Natural killer cell (primary cell): ENCODE measurements at regions not wholly inside any gene's neighbourhood (a gene's known extent, or its start where the extent isn't known, plus 50 kb on each side); places are given as distances from the start of the nearest gene placed in this dataset.
A peak's percentile ranks its signal among the peaks of the same experiment; 100 is the strongest.

ENCODE experiments used
- ATAC-seq, 3 donors: fragments of 150-1000 bp in 2 of 3; fragments of 200-7000 bp in 1 of 3; cut with Tn5 transposase; 1 replicate in 1 of 3; 2 replicates in 2 of 3; pipeline ENCODE4 v1.10.0; 2021; ENCODE audit warnings: mild to moderate bottlenecking in 2 of 3, moderate library complexity in 2 of 3
- DNase-seq, 2 donors: peaks; one replicate each; pipeline versions ENCODE4 v3.0.0 to v3.0.0-alpha.2; 2013 to 2021; ENCODE audit warnings: mixed read lengths in 1 of 2
- H3K27ac ChIP-seq: one replicate; pipeline ENCODE4 v1.5.1; 2013; ENCODE audit warnings: mild to moderate bottlenecking, low read length
- H3K27me3 ChIP-seq: one replicate; pipeline ENCODE4 v1.6.1; 2013; ENCODE audit warnings: low read length; ENCODE audit not compliant: control insufficient read depth, insufficient read depth
- H3K36me3 ChIP-seq: one replicate; pipeline ENCODE4 v1.6.1; 2013; ENCODE audit warnings: low read length; ENCODE audit not compliant: control insufficient read depth, insufficient read depth
- H3K4me1 ChIP-seq: one replicate; pipeline ENCODE4 v1.6.1; 2013; ENCODE audit warnings: low read length; ENCODE audit not compliant: control insufficient read depth, insufficient read depth
- H3K4me3 ChIP-seq: one replicate; pipeline ENCODE4 v1.5.1; 2013; ENCODE audit warnings: low read length
- H3K9me3 ChIP-seq: one replicate; pipeline ENCODE4 v1.6.1; 2013; ENCODE audit warnings: low read length; ENCODE audit not compliant: control insufficient read depth, insufficient read depth
- H3K27ac Mint-ChIP-seq, 2 donors: one replicate each; pipeline ENCODE4 v1.8.0; 2022; ENCODE audit warnings: mild to moderate bottlenecking in 2 of 2, mixed read lengths in 2 of 2, moderate library complexity in 1 of 2
- H3K27me3 Mint-ChIP-seq, 2 donors: one replicate each; pipeline ENCODE4 v1.8.0; 2022; ENCODE audit warnings: low read depth in 2 of 2, mixed read lengths in 2 of 2
- H3K36me3 Mint-ChIP-seq: one replicate; pipeline ENCODE4 v1.8.0; 2022; ENCODE audit warnings: mixed read lengths
- H3K4me1 Mint-ChIP-seq, 2 donors: one replicate each; pipeline ENCODE4 v1.8.0; 2022; ENCODE audit warnings: mixed read lengths in 2 of 2
- H3K4me3 Mint-ChIP-seq: one replicate; pipeline ENCODE4 v1.8.0; 2022; ENCODE audit warnings: mild to moderate bottlenecking, moderate library complexity, mixed read lengths
- H3K9me3 Mint-ChIP-seq, 2 donors: one replicate each; pipeline ENCODE4 v1.8.0; 2022; ENCODE audit warnings: mixed read lengths in 2 of 2
- CTCF ChIP-seq: fragments of 200-600 bp; IDR thresholded peaks from one replicate; pipeline ENCODE4 v1.8.0; 2022; ENCODE audit warnings: antibody characterized with exemption
- WGBS: methylation state at CpG from one replicate; pipeline ENCODE4 v1.1.7; 2013; ENCODE audit warnings: missing lambda C conversion rate; ENCODE audit not compliant: insufficient coverage; 5-methylcytosine and 5-hydroxymethylcytosine counted together
- intact Hi-C: fragments of 100-400 bp; cut with micrococcal nuclease; formaldehyde crosslinking; loops from one replicate; pipeline ENCODE4 v1.14.2; 2022

DNA sequence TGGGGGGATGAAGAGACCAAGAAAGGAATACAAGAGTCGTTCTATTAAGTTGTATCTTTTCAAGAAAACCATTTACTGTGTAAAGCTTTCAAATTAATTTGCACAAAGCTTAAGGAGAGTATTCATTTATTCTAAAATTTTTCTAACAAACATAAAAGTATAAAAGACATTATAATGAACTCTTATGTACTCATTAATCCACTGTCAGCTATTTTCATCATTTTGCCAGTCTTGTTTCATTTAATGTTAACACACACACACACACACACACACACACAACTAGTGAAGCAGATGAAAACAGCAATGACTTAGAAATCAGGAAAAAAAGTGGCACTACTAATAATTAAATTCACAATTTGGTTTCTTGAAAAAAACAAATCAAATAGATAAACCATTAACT is 176.7 kb downstream of the TLE1 start:
- ATAC-seq (no peak), DNase-seq (no peak)
- Mint-ChIP-seq H3K27ac (no peak overlapping the region), H3K9me3 (no peaks in the 10 kb centered on the region), H3K4me3 (no peak overlapping the region), H3K27me3 (peaks cover 16 to 27% of the 10 kb centered on the region in 2 donors), H3K36me3 (no peaks in the 10 kb centered on the region), H3K4me1 (peaks cover 8% of the 10 kb centered on the region in 2 donors)
- intact Hi-C loops: no loop called here
- no peak overlapping the region for H3K27ac ChIP-seq
- no peaks in the 10 kb centered on the region for H3K36me3 ChIP-seq
- WGBS: no CpG with 5 or more reads among the region's 1 CpG
- H3K4me3 ChIP-seq: no peak overlapping the region
- no peaks in the 10 kb centered on the region for H3K27me3 ChIP-seq
- H3K9me3 ChIP-seq: no peaks in the 10 kb centered on the region
- no peak for TF ChIP-seq CTCF
- H3K4me1 ChIP-seq: peaks cover 9% of the 10 kb centered on the region

GRCh38 chr9:81508476-81508875 is 180.9 kb downstream of the TLE1 start:
- Mint-ChIP-seq H3K4me1 (peaks cover 8% of the 10 kb centered on the region in 2 donors), H3K9me3 (no peaks in the 10 kb centered on the region), H3K36me3 (no peaks in the 10 kb centered on the region), H3K27ac (no peak overlapping the region), H3K27me3 (peaks cover 11 to 25% of the 10 kb centered on the region in 2 donors), H3K4me3 (peak overlapping the region; percentile 25)
- Histone ChIP-seq H3K9me3 (no peaks in the 10 kb centered on the region), H3K4me1 (peaks cover 9% of the 10 kb centered on the region), H3K27ac (no peak overlapping the region), H3K27me3 (no peaks in the 10 kb centered on the region), H3K4me3 (no peak overlapping the region), H3K36me3 (no peaks in the 10 kb centered on the region)
- 22% methylated on average over 11 of the region's 12 CpGs for WGBS
- TF ChIP-seq CTCF: no peak
- no peak for ATAC-seq
- intact Hi-C loops: no loop called here
- DNase-seq: no peak

- 95% methylated on average over 32 of the region's 32 CpGs for WGBS
- Mint-ChIP-seq H3K4me1 (peaks cover 8% of the 10 kb centered on the region in 2 donors), H3K36me3 (no peaks in the 10 kb centered on the region), H3K27ac (no peak overlapping the region), H3K27me3 (peaks cover 11 to 25% of the 10 kb centered on the region in 2 donors), H3K4me3 (no peak overlapping the region), H3K9me3 (no peaks in the 10 kb centered on the region)
- DNase-seq (no peak), ATAC-seq (no peak)
- Histone ChIP-seq H3K27me3 (no peaks in the 10 kb centered on the region), H3K27ac (no peak overlapping the region), H3K9me3 (no peaks in the 10 kb centered on the region), H3K4me3 (no peak overlapping the region), H3K4me1 (peaks cover 9% of the 10 kb centered on the region), H3K36me3 (no peaks in the 10 kb centered on the region)
- no peak for TF ChIP-seq CTCF
- intact Hi-C loops: no loop called here
Observed at GRCh38 chr9:81506941-81507864, 182.1 kb downstream of the TLE1 start.
